DND-41 (cell line): ENCODE measurements at regions not wholly inside any gene's neighbourhood (a gene's known extent, or its start where the extent isn't known, plus 50 kb on each side); places are given as distances from the start of the nearest gene placed in this dataset.

ENCODE experiments used
- EZH2 ChIP-seq: IDR thresholded peaks from 3 replicates; pipeline ENCODE4 v1.6.1; 2012; ENCODE audit warnings: borderline replicate concordance, low read depth, mild to moderate bottlenecking, moderate library complexity, low read length, inconsistent platforms; ENCODE audit not compliant: severe bottlenecking
- TF ChIP-seq, protein P1 (sequence below): IDR thresholded peaks from 2 replicates; pipeline ENCODE4 v1.5.1; 2012; ENCODE audit warnings: borderline replicate concordance, low read length, moderate library complexity, mild to moderate bottlenecking; ENCODE audit not compliant: poor library complexity, severe bottlenecking; ENCODE audit errors: extremely low read depth

DNA sequence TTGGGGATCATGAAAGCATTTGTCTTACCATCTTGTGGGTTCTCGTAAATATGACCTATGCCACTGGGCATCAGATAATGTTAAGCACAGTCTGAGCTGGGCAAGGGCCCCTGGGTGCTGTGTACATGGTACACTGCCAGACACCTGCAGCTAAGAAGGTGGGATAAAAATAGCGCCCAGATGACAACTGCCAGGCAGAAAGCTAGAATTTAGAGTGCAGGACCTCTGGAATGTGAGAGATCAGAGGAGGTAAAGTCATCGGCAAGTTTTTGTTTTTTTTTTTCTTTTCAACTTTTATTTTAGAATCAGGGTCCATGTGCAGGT is 53.8 kb upstream of the CYRIA start:
- TF ChIP-seq, protein P1, sequence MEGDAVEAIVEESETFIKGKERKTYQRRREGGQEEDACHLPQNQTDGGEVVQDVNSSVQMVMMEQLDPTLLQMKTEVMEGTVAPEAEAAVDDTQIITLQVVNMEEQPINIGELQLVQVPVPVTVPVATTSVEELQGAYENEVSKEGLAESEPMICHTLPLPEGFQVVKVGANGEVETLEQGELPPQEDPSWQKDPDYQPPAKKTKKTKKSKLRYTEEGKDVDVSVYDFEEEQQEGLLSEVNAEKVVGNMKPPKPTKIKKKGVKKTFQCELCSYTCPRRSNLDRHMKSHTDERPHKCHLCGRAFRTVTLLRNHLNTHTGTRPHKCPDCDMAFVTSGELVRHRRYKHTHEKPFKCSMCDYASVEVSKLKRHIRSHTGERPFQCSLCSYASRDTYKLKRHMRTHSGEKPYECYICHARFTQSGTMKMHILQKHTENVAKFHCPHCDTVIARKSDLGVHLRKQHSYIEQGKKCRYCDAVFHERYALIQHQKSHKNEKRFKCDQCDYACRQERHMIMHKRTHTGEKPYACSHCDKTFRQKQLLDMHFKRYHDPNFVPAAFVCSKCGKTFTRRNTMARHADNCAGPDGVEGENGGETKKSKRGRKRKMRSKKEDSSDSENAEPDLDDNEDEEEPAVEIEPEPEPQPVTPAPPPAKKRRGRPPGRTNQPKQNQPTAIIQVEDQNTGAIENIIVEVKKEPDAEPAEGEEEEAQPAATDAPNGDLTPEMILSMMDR = no peak
- no peak for TF ChIP-seq EZH2
